ENCODE measurements at regions not wholly inside any gene's neighbourhood (a gene's known extent, or its start where the extent isn't known, plus 50 kb on each side); places are given as distances from the start of the nearest gene placed in this dataset.

GRCh38 chr14:97850466-97850865 lies 1053.3 kb downstream of the VRK1 start:
- TF ChIP-seq POLR2A (IDR thresholded peaks at IDR 0.05): no peak
- TF ChIP-seq CTCF (IDR thresholded peaks at IDR 0.05): no peak
- no peak for TF ChIP-seq POLR2AphosphoS5 (IDR thresholded peaks at IDR 0.05)
- no peak for TF ChIP-seq EP300 (IDR thresholded peaks at IDR 0.05)
